PFSK-1 (cell line): ENCODE measurements at regions not wholly inside any gene's neighbourhood (a gene's known extent, or its start where the extent isn't known, plus 50 kb on each side); places are given as distances from the start of the nearest gene placed in this dataset.

Source experiments
- FOXP2 ChIP-seq: optimal IDR thresholded peaks from 2 replicates; pipeline ENCODE3; 2011; ENCODE audit warnings: borderline replicate concordance, control low read depth, inconsistent platforms; ENCODE audit not compliant: insufficient read depth; ENCODE audit errors: extremely low read length, extremely low read depth
- POLR2AphosphoS5 ChIP-seq: IDR thresholded peaks from 2 replicates; pipeline ENCODE4 v1.6.1; 2012; ENCODE audit warnings: low read depth, mild to moderate bottlenecking, control low read depth, low read length, moderate library complexity
- SIN3A ChIP-seq: IDR thresholded peaks from 2 replicates; pipeline ENCODE4 v1.6.1; 2012; ENCODE audit warnings: mild to moderate bottlenecking, low read length, moderate library complexity, borderline replicate concordance; ENCODE audit not compliant: insufficient read depth
- TAF1 ChIP-seq: IDR thresholded peaks from 2 replicates; pipeline ENCODE4 v1.6.1; 2012; ENCODE audit warnings: low read length, control low read depth, borderline replicate concordance; ENCODE audit not compliant: insufficient read depth
- TF ChIP-seq, protein P1 (sequence below), 2 experiments: IDR thresholded peaks; 2 replicates each; pipeline versions ENCODE4 v1.6.1 to v1.8.0; 2011 to 2012; ENCODE audit warnings: low read depth in 2 of 2, low read length in 2 of 2, control low read depth in 1 of 2, inconsistent platforms in 1 of 2, mild to moderate bottlenecking in 1 of 2, moderate library complexity in 1 of 2; ENCODE audit not compliant: insufficient read depth in 1 of 2

DNA sequence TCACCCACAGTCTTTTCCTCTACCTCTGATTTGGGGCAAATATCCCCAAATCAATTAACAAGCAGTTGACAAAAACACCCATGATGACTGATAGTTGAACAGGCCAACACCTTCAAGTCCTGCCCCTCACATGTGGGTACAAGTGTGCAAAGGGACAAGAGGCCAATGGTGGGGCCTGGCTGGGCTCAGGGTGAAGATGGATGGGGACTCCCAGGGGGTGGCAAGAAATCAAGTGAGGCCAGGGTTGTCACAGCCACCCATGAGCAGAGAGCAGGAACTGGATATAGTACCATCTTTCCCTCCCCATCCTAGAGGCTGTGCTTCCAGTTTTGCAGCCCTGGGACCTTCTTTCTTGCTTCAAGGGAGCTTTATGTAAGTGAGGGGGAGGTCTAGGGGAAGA is 270.2 kb upstream of the TOPAZ1 start:
- no peak for TF ChIP-seq TAF1

DNA sequence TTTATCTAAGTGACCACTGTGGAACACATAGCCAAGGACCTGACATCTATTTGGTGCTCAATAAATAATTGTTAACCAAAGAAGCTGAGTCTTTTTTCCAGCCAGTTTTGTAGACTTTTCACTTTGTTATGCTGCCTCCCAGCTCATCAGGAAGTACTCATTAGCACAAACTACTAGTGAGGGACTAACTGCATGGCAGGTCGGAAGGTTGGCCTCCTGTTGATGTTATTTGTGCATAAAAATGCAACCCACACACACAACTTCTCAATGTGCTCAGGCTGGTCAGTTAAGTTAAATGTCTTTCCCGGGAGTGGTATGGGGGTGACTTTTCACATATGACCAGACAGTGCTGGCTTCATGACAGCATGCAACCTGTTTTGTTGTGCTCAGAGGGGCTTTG is 263.0 kb upstream of the TOPAZ1 start:
- no peak for TF ChIP-seq POLR2AphosphoS5
- TF ChIP-seq, protein P1, sequence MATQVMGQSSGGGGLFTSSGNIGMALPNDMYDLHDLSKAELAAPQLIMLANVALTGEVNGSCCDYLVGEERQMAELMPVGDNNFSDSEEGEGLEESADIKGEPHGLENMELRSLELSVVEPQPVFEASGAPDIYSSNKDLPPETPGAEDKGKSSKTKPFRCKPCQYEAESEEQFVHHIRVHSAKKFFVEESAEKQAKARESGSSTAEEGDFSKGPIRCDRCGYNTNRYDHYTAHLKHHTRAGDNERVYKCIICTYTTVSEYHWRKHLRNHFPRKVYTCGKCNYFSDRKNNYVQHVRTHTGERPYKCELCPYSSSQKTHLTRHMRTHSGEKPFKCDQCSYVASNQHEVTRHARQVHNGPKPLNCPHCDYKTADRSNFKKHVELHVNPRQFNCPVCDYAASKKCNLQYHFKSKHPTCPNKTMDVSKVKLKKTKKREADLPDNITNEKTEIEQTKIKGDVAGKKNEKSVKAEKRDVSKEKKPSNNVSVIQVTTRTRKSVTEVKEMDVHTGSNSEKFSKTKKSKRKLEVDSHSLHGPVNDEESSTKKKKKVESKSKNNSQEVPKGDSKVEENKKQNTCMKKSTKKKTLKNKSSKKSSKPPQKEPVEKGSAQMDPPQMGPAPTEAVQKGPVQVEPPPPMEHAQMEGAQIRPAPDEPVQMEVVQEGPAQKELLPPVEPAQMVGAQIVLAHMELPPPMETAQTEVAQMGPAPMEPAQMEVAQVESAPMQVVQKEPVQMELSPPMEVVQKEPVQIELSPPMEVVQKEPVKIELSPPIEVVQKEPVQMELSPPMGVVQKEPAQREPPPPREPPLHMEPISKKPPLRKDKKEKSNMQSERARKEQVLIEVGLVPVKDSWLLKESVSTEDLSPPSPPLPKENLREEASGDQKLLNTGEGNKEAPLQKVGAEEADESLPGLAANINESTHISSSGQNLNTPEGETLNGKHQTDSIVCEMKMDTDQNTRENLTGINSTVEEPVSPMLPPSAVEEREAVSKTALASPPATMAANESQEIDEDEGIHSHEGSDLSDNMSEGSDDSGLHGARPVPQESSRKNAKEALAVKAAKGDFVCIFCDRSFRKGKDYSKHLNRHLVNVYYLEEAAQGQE (IDR thresholded peaks at IDR 0.05; ENCODE audit: insufficient read depth in 1 of 2, low read depth in 2 of 2, low read length in 2 of 2): no peak
- no peak for TF ChIP-seq FOXP2
- TF ChIP-seq SIN3A: no peak
- TF ChIP-seq TAF1: no peak

DNA sequence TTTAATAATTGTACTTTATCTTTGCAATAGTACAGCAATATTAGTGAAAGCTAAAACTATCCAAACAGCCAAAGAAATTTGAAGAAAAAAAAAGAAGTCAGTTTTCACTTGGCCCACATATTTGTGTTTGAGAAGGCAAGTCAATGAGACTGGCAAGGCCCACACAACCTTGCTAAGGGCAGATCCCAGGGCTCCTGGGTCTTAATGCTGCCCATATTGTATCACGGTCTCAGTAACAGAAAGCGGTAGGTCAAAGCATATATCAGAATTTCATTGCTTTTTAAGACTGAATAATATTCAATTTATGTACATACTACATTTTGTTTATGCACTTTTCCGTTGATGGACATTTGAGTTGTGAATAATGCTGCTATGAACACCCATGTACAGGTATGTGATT is 262.0 kb upstream of the TOPAZ1 start:
- TF ChIP-seq SIN3A: no peak
- TF ChIP-seq, protein P1 (IDR thresholded peaks at IDR 0.05; ENCODE audit: insufficient read depth in 1 of 2, low read depth in 2 of 2, low read length in 2 of 2): no peak
- no peak for TF ChIP-seq TAF1
- TF ChIP-seq FOXP2: no peak
- no peak for TF ChIP-seq POLR2AphosphoS5

DNA sequence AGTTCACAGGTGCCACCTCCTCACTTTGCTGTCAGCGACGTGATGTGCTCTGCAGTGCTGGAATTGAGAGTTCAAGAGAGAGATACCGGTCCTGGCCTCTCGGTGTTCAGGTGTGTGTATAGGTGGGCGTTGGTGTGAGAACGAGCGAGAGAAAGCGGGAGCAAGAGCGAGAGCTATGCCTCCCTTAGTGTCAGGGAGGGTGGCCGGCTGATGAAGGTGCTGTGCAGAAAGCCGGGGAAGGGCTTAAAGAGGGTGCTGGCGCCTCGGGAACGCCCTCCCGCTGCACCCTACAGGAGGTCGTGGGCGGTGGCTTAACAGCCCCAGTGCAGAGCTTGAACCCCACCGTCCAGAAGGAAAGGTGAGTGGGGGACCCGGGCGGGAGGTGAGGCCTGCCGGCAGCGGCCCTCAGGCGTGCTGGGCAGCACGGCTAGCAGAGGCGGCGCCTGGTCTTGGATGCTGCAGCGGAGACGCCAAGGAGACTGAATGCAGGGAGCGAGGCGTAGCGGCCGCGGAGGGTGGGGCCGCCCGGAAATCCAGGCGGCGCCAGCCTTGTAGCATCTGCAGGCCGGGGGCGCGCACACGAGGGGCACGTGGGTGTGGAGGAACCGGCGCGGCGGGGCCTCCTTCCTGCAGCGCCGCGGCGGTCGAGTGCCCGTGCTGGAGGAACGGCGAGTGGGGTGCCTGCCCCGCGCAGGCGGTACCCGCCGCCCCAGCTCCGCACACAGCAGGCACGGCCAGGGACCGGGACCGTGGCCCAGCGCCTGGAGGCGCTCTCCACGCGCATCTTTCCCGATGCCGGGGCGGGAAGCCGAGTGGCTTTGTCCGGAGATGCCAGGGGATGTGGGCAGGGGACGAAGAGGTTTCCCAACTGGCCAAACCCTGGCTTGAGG is 246.8 kb upstream of the TOPAZ1 start:
- no peak for TF ChIP-seq FOXP2
- TF ChIP-seq TAF1: no peak
- TF ChIP-seq SIN3A: no peak
- TF ChIP-seq, protein P1 (IDR thresholded peaks at IDR 0.05; ENCODE audit: insufficient read depth in 1 of 2, low read depth in 2 of 2, low read length in 2 of 2): no peak
- TF ChIP-seq POLR2AphosphoS5: no peak

DNA sequence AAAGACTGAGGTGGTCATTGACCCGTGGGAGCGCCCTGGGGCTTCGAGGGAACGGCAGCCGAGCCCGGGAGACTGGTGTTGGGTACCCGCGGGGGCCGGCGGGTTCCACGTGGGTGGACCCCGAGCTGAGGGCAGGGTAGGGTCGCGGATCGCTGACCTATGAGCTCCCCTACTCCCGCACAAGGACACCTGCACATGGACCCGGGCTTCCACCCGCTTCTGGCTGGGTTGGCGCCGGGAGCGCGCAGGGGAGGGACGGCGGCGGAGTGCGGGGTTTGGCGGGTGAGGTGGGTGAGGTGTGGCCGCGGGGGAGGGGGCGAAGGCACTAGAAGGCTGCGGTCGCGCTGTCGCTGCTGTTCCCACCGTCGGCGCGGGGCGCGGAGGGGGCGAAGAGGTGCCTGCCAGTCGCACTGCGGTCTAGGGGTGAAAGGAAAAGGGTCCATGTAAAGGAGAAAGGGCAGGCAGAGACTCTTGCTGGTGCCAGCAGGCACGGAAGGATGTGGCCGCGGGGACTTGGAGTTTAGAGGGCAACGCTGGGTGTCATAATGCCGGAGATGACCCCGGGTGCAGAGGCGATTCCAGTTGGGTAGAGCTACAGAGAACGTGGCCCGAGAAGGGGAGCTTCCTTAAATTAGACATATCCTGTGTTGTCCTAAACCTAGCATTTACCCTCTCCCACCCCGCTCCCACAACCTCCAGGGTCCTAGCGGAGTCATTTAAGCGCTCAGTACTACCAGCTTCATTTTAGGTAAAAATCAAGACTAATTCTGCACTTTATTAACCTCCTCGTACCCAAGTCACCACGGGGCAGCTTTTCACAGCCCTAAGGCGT is 245.9 kb upstream of the TOPAZ1 start:
- TF ChIP-seq POLR2AphosphoS5: no peak
- no peak for TF ChIP-seq SIN3A
- TF ChIP-seq FOXP2: no peak
- no peak for TF ChIP-seq TAF1
- TF ChIP-seq, protein P1 (IDR thresholded peaks at IDR 0.05; ENCODE audit: insufficient read depth in 1 of 2, low read depth in 2 of 2, low read length in 2 of 2): no peak
